SJSA1 (cell line): ENCODE measurements at regions not wholly inside any gene's neighbourhood (a gene's known extent, or its start where the extent isn't known, plus 50 kb on each side); places are given as distances from the start of the nearest gene placed in this dataset.

ENCODE experiments used
- DNase-seq, 2 experiments: peaks; one replicate each; pipeline ENCODE4 v3.0.0-alpha.2; 2015 to 2020; ENCODE audit warnings: low spot score in 2 of 2, low read depth in 1 of 2
- H3K27ac ChIP-seq: fragments of 250-450 bp; sonication (Bioruptor Pico); 2 replicates; pipeline ENCODE4 v1.5.1; 2020; ENCODE audit warnings: mild to moderate bottlenecking, moderate library complexity
- H3K27me3 ChIP-seq: fragments of 250-450 bp; sonication (Bioruptor Pico); replicated peaks from 2 replicates; pipeline ENCODE4 v1.5.1; 2020; ENCODE audit warnings: mild to moderate bottlenecking, moderate library complexity
- H3K36me3 ChIP-seq: fragments of 250-450 bp; sonication (Bioruptor Pico); 2 replicates; pipeline ENCODE4 v1.5.1; 2020; ENCODE audit warnings: mild to moderate bottlenecking
- H3K4me1 ChIP-seq: fragments of 250-450 bp; sonication (Bioruptor Pico); replicated peaks from 2 replicates; pipeline ENCODE4 v1.6.1; 2021; ENCODE audit warnings: mild to moderate bottlenecking
- H3K4me3 ChIP-seq: fragments of 250-450 bp; sonication (Bioruptor Pico); 2 replicates; pipeline ENCODE4 v1.5.1; 2020; ENCODE audit warnings: mild to moderate bottlenecking
- H3K9me3 ChIP-seq: fragments of 250-450 bp; sonication (Bioruptor Pico); replicated peaks from 2 replicates; pipeline ENCODE4 v1.5.1; 2020; ENCODE audit warnings: mild to moderate bottlenecking

DNA sequence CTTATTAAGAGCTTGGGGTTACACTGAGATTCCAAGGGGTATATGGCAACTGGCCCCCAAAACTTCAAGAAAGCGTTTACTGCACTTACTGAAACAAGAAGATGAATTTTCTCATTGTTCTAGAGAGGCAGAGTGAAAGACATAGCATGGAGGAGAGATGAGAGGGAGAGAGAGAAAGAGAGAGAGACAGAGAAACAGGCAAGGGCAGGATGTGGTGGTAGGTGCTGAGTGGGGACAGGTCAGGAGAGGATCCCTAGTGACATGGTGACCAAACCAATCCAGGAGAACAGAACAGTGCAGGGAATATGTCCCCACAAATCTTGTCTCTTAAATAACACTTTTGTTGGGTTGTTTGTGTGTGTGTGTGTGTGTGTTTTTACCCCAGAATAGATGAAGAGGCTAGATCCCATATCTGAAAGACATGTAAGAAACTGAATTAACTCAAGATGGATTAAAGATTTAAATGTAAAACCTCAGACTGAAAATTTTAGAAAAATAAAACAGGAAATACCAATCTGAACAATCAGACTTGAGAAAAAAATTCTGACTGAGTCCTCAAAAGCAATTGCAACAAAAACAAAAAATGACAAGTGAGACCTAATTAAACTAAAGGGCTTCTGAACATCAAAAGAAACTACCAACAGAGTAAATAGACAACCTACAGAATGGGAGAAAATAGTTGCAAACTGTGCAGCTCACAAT lies 202.2 kb downstream of the QDPR start:
- Histone ChIP-seq H3K4me3 (no peak overlapping the region), H3K9me3 (peaks cover 9% of the 10 kb centered on the region; the same call in 1 of the 2 replicates), H3K27ac (peak overlapping the region; percentile 91), H3K27me3 (no peaks in the 10 kb centered on the region), H3K36me3 (no peaks in the 10 kb centered on the region), H3K4me1 (peaks cover 26% of the 10 kb centered on the region)
- peak in 1 of 2 experiments; percentile 95 for DNase-seq

GRCh38 chr4:17301869-17302268 lies 210.0 kb downstream of the QDPR start:
- Histone ChIP-seq H3K9me3 (no peaks in the 10 kb centered on the region), H3K36me3 (no peaks in the 10 kb centered on the region)

GRCh38 chr4:17301266-17301665 lies 210.6 kb downstream of the QDPR start:
- Histone ChIP-seq H3K27me3 (no peaks in the 10 kb centered on the region), H3K4me1 (0 out of 2 replicates have a peak, but pooled peaks cover 3% of the 10 kb centered on the region)

More at GRCh38 chr4:17301869-17302268, 210.0 kb downstream of the QDPR start:
- Histone ChIP-seq H3K27ac (no peak overlapping the region), H3K4me3 (no peak overlapping the region), H3K27me3 (no peaks in the 10 kb centered on the region), H3K4me1 (0 out of 2 replicates have a peak, but pooled peaks cover 3% of the 10 kb centered on the region)
- DNase-seq, result no peak

DNA sequence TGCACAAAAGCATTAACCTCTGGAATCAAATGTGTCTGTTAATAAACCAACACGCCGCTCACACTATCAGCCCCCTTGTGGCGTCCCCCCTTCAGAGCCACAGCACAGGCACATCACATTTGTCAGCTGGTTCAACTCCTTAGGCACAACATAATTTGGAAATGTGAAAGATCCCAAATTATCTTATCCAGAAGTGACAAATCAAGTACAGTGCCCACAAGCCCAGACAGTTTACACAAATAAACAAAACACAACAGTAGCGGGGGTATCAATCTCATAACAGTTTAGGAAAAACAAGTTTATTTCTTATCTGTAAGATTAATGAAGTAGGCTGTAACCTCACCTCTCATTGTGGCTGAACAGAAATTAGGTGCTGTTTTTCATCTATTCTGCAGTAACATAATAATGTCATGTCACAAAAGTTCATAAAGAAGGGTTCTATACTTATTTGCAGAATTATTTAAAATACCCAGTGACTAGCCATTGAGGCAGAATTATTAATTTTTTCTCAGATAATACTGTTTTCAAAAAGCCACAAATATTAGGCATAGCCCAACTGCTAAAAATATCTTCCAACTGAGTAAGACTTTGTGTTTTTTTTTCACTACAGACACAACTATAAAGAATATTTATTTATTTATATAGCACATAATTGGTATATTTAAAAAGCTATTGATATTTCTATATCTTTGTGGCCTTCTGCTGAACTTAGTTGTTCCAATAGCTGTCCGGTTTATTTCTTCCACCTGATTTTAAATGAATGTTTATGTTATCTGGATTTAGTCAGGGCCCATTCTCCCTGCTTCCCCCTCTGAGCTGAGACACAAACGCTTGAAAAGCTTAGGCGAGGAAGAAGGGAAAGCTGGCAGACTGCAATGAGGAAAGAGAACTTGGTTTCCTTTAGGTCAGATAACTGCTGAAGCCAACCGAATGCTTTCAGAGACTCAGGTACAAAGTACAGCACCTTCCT lies 214.7 kb downstream of the QDPR start:
- Histone ChIP-seq H3K36me3 (no peaks in the 10 kb centered on the region), H3K4me3 (no peak overlapping the region)

More at GRCh38 chr4:17301266-17301665, 210.6 kb downstream of the QDPR start:
- Histone ChIP-seq H3K9me3 (no peaks in the 10 kb centered on the region), H3K36me3 (no peaks in the 10 kb centered on the region), H3K4me3 (no peak overlapping the region), H3K27ac (no peak overlapping the region)
- no peak for DNase-seq

DNA sequence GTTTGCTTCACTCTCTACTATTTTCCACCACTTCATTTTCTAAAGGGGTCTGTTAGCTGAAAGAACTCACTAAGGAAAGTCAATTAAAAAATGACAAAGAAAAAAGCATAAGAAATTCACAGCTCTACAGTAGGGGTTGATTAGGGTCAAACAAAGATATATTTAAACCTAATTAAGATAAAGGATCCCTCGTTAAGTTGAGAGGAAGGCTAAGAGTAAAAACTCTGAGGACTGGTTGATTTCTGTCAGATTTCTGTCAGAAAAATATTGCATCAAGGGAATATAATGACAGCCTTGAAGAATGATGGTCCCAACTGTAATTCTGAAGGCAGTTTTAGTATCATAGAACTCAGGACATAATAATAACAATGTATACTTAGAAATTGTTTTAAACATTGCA lies 218.0 kb downstream of the QDPR start:
- Histone ChIP-seq H3K36me3 (no peaks in the 10 kb centered on the region), H3K27me3 (no peaks in the 10 kb centered on the region), H3K4me3 (no peak overlapping the region), H3K27ac (no peak overlapping the region), H3K9me3 (no peaks in the 10 kb centered on the region), H3K4me1 (no peaks in the 10 kb centered on the region)
- no peak for DNase-seq

More for the DNA sequence above, 214.7 kb downstream of the QDPR start:
- Histone ChIP-seq H3K27ac (no peak overlapping the region), H3K9me3 (no peaks in the 10 kb centered on the region), H3K4me1 (no peaks in the 10 kb centered on the region), H3K27me3 (no peaks in the 10 kb centered on the region)
- DNase-seq, result no peak

DNA sequence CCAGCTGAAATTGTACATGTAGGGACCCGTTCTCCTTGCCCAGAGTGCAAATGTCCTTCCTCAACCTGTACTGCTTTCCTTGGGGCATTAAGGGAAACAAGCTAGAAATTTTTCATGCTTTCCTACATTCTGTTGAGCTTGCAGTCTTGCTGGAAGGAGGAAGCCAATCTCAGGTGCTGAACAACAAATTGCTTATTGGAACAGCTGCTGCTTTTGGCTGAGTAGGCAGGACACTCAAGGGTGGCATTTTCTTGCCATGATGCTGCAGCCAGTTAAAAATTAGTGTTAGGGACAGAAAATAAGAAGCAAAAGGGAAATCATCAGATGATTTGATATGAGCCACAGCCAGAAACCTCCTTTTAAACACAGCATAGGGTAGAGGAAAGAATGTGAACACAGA lies 223.7 kb downstream of the QDPR start:
- H3K4me1 ChIP-seq, result peaks cover 12% of the 10 kb centered on the region
- no peaks in the 10 kb centered on the region for H3K27me3 ChIP-seq
- H3K4me3 ChIP-seq, result no peak overlapping the region
- H3K36me3 ChIP-seq, result no peaks in the 10 kb centered on the region
- 0 out of 2 replicates have a peak, but pooled peaks cover 3% of the 10 kb centered on the region for H3K9me3 ChIP-seq
- DNase-seq, result no peak
- no peak overlapping the region for H3K27ac ChIP-seq

DNA sequence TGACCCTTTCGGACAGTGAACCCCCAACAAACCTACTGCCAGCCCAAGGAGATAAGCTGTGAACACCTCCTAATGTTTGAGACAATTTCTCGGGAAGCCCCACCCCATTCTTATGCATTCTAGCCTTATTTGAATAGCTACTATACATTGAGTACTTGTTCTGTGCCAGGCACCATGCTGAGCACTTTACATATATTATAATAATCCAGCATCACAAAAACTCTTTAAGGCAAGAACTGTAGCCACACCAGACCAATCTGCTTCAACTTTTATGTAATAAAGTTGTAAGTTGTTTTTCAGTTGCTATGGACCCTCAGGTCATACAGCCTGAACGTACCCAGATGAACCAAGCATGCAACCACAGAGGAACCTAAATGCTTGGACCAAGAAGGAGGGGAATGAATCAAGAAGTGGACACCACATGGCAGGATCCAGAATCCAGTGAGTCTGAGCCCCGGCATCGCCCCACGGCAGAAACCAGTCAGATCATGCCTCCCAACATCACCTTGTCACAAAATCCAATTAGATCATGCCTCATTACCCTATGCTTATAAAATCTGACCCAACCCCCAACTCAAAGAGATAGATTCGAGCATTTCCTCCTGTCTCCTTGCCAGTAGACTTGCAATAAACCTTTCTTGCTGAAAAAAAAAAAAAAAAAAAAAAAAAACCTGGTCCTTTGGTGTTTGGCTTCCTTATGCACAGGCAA lies 225.0 kb downstream of the QDPR start:
- DNase-seq, result no peak
- no peaks in the 10 kb centered on the region for H3K36me3 ChIP-seq
- H3K27me3 ChIP-seq, result no peaks in the 10 kb centered on the region
- no peak overlapping the region for H3K4me3 ChIP-seq
- no peak overlapping the region for H3K27ac ChIP-seq
- 0 out of 2 replicates have a peak, but pooled peaks cover 3% of the 10 kb centered on the region for H3K9me3 ChIP-seq
- peaks cover 12% of the 10 kb centered on the region for H3K4me1 ChIP-seq

DNA sequence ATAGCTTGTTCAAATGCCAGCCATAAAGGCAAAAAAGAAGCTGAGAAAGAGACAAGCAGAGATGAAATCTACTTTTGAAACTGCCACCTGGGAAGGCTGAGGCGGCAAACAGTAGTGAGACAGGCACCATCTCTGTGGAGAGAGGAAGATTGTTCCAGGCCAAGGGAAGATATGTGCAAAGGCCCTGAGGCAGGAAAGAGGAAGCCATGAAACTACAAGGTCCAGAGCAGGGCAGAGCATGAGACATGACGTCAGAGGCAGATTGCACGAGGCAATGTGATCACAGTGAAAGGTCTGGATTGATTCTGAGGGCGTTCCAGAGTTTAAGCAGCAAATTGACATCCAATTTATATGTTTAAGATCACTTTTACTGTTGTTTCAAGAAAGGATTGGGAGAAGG lies 226.1 kb downstream of the QDPR start:
- no peak for DNase-seq
- no peak overlapping the region for H3K4me3 ChIP-seq
- 0 out of 2 replicates have a peak, but pooled peaks cover 3% of the 10 kb centered on the region for H3K9me3 ChIP-seq
- H3K27me3 ChIP-seq, result no peaks in the 10 kb centered on the region
- peaks cover 12% of the 10 kb centered on the region for H3K4me1 ChIP-seq
- no peaks in the 10 kb centered on the region for H3K36me3 ChIP-seq
- no peak overlapping the region for H3K27ac ChIP-seq

DNA sequence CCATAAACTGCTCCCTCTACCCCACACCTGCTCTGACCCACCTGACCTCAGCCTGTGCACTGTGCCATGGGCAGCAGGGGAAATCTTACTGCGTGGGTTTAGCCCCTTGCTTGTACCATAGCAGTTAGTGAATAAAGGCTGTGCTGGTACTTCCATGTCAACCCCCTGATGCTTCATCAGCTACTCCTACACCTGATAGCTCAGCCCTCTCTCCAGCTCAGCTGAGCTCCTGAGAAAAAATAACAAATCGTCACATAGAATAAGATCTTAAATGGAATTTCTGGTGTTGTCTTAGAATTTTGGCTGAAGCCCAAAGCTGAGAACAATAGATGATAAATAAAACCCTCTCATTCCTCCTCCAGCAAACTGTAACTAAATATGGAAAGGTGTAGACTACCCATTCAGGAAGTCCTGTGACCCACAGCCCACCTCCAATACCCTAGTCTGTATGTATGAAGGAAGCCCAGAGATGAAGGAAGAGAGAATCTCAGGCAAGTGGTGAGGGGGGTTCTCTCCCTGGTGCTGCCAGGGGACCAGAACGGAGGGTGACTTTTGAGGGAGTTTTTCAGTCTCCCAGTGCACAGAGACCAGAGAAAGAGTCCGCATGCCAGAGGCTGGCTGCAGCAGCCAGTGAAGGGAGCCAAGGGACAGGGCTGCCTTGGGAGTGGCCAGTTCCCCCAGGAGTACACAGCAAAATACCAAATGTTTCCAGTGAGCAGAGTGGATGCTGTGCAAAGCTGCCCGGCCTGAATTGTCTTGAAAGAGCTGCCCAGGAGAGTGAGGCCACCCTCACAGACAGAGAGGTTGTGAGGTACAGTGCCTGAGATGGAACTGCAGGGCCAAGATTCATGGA lies 227.3 kb downstream of the QDPR start:
- no peak overlapping the region for H3K27ac ChIP-seq
- H3K4me3 ChIP-seq, result no peak overlapping the region
- 0 out of 2 replicates have a peak, but pooled peaks cover 3% of the 10 kb centered on the region for H3K9me3 ChIP-seq
- peaks cover 12% of the 10 kb centered on the region for H3K4me1 ChIP-seq
- peak; percentile 38 to 41 for DNase-seq
- no peaks in the 10 kb centered on the region for H3K27me3 ChIP-seq
- H3K36me3 ChIP-seq, result no peaks in the 10 kb centered on the region

DNA sequence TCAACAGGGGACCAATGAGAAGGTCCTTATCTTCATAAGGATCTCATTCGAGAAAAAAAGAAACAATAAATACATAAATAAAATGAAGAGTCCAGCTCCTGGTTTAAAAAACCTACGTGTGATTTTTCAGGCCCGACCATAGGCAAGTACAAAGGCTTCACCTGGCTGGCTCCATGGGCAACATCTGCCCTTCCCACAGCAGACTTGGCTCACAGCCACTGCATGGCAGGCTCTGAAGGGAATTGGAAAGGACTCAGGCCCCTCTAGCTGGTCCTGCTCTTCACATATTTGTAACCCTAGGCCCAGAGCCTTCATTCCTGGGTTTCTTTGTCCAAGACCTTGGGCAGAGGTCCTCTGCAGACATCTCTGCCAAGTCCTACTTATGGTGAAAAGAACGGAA lies 228.1 kb downstream of the QDPR start:
- no peak overlapping the region for H3K4me3 ChIP-seq
- peaks cover 12% of the 10 kb centered on the region for H3K4me1 ChIP-seq
- H3K27ac ChIP-seq, result no peak overlapping the region
- H3K9me3 ChIP-seq, result 0 out of 2 replicates have a peak, but pooled peaks cover 3% of the 10 kb centered on the region
- DNase-seq, result no peak
- no peaks in the 10 kb centered on the region for H3K36me3 ChIP-seq
- H3K27me3 ChIP-seq, result no peaks in the 10 kb centered on the region

DNA sequence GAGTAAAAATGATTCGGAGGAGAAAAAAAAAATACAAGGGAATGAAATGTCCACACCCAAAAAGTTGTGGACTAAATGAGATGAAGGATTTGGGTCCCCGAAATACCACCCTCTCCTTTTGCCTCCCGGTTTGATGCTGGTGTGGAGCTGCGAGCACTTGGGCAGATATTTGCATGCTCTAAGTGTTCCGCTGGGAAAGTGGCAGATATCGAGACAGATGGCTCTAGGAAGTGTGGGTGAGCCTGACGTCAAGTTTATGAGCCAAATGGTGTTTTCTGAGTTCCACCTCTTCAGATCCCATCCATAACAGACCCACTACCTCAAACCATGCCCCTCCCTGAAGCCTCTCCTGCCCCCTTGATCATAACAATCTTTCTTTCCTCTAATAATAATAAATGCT lies 228.6 kb downstream of the QDPR start:
- Histone ChIP-seq H3K27ac (no peak overlapping the region), H3K27me3 (no peaks in the 10 kb centered on the region), H3K4me1 (peaks cover 12% of the 10 kb centered on the region), H3K4me3 (no peak overlapping the region), H3K9me3 (no peaks in the 10 kb centered on the region), H3K36me3 (no peaks in the 10 kb centered on the region)
- DNase-seq, result no peak

GRCh38 chr4:17280261-17281018 lies 231.4 kb downstream of the QDPR start:
- Histone ChIP-seq H3K4me1 (peaks cover 12% of the 10 kb centered on the region), H3K4me3 (no peak overlapping the region), H3K27ac (no peak overlapping the region), H3K9me3 (no peaks in the 10 kb centered on the region), H3K27me3 (no peaks in the 10 kb centered on the region), H3K36me3 (no peaks in the 10 kb centered on the region)
- no peak for DNase-seq
